Heart left ventricle (tissue), 13 donors: ENCODE measurements at regions not wholly inside any gene's neighbourhood (a gene's known extent, or its start where the extent isn't known, plus 50 kb on each side); places are given as distances from the start of the nearest gene placed in this dataset.

ENCODE experiments used
- POLR2A ChIP-seq, 2 donors: fragments of 450-650 bp; IDR thresholded peaks; one replicate each; pipeline ENCODE4 v1.6.1; 2017; ENCODE audit warnings: antibody characterized with exemption in 2 of 2, mild to moderate bottlenecking in 2 of 2, moderate library complexity in 2 of 2
- TF ChIP-seq, protein P1 (sequence below), 12 donors: fragments of 200-600 bp; sonication (generic) in 4 of 12; IDR thresholded peaks; one replicate each; pipeline versions ENCODE4 v1.5.0 to v1.8.0; 2018 to 2022; ENCODE audit warnings: antibody characterized with exemption in 12 of 12, mild to moderate bottlenecking in 5 of 12
- donor health status: ischemic (EF 13 %, LVEDD 7.1; RV severe dilation, severe dysfunction).
- donor health status: DM: no; HTN: yes; CAD: no.
- donor health status: DM: no; HTN: no; CAD: no.
- donor health status: ischemic (EF 25% LVEDD 6.9; RV normal size, moderate dysfunction).
- donor health status: ischemic (EF 25% LVEDD 5.7; RV mildly dilated, moderate dysfunction).
- donor health status: ischemic (EF 35%, LVEDD 5.7; RV mildly dilated, moderate dysfunction).
- donor health status: nonischemic (EF 11% LVEDD 7.7; RV severe dilation, severe dysfunction).
- donor health status: DM: yes; HTN: yes; CAD: no.
- donor health status: PGD.
- donor health status: ischemic (EF 29% LVEDD 5.4; RV normal size, mild dysfunction).
- donor health status: nonischemic (EF 23%, LVEDD 6.1; RV moderate dilation, normal function).

DNA sequence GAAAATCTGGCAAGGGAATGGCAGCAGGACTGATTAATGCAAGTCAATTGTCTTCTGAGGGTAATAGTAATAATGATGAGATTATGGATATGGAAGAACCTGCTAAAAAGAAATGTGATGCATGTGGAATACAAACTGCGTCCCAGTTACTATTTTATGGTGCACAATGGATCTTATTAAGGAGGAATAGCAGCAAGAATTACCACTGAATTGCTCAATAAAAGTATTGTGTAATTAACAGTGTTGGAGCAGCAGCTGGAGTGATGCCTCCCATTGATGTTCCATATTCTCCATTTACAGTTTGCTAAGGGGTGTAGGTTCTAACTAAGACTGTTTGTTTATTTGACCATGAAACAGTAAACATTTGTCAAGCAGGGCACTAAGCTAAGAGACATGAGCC, 167.9 kb downstream of the HRH4 start:
- TF ChIP-seq, protein P1, sequence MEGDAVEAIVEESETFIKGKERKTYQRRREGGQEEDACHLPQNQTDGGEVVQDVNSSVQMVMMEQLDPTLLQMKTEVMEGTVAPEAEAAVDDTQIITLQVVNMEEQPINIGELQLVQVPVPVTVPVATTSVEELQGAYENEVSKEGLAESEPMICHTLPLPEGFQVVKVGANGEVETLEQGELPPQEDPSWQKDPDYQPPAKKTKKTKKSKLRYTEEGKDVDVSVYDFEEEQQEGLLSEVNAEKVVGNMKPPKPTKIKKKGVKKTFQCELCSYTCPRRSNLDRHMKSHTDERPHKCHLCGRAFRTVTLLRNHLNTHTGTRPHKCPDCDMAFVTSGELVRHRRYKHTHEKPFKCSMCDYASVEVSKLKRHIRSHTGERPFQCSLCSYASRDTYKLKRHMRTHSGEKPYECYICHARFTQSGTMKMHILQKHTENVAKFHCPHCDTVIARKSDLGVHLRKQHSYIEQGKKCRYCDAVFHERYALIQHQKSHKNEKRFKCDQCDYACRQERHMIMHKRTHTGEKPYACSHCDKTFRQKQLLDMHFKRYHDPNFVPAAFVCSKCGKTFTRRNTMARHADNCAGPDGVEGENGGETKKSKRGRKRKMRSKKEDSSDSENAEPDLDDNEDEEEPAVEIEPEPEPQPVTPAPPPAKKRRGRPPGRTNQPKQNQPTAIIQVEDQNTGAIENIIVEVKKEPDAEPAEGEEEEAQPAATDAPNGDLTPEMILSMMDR (IDR thresholded peaks at IDR 0.05) = no peak
- TF ChIP-seq POLR2A (IDR thresholded peaks at IDR 0.05) = no peak
